Thyroid gland (tissue), 4 donors: ENCODE measurements at regions not wholly inside any gene's neighbourhood (a gene's known extent, or its start where the extent isn't known, plus 50 kb on each side); places are given as distances from the start of the nearest gene placed in this dataset.

Experiments
- CTCF ChIP-seq, 6 experiments: fragments of 200-600 bp in 3 of 6; fragments of 450-650 bp in 3 of 6; sonication (generic) in 3 of 6; IDR thresholded peaks; one replicate each; pipeline ENCODE4 v1.5.1; 2016 to 2019; ENCODE audit warnings: antibody characterized with exemption in 6 of 6, mild to moderate bottlenecking in 2 of 6, inconsistent platforms in 1 of 6, moderate library complexity in 1 of 6
- POLR2A ChIP-seq, 2 donors: fragments of 450-650 bp; IDR thresholded peaks; one replicate each; pipeline ENCODE4 v1.6.1; 2017; ENCODE audit warnings: antibody characterized with exemption in 2 of 2, mild to moderate bottlenecking in 2 of 2, moderate library complexity in 1 of 2

GRCh38 chr4:138327338-138327737, 85.2 kb upstream of the SLC7A11 start:
- no peak for TF ChIP-seq CTCF (IDR thresholded peaks at IDR 0.05)
- no peak for TF ChIP-seq POLR2A (IDR thresholded peaks at IDR 0.05)
